A549 (cell line): ENCODE measurements at regions not wholly inside any gene's neighbourhood (a gene's known extent, or its start where the extent isn't known, plus 50 kb on each side); places are given as distances from the start of the nearest gene placed in this dataset.
"Not testable (repeated sequence)": the region's sequence is repeated elsewhere in the genome, so short reads cannot be mapped to it uniquely, and the experiment has no call there.

Source experiments
- ATAC-seq, 2 experiments: fragments of 200-7000 bp in 1 of 2; fragments of >200 bp in 1 of 2; cut with Nextera tagmentation in 1 of 2; cut with Tn5 transposase in 1 of 2; 3 replicates each; pipeline versions ENCODE4 v1.8.0 to v1.9.1; 2018 to 2020; ENCODE audit warnings: mild to moderate bottlenecking in 1 of 2, moderate library complexity in 1 of 2
- CTCF ChIA-PET: fragments of 300-600 bp; sonication (Branson Sonifier 250); formaldehyde crosslinking; extraction: SDS; loops from one replicate; lab custom pipeline; 2021; ENCODE audit warnings: antibody characterized with exemption, inconsistent platforms; lab: Yijun Ruan, JAX
- POLR2A ChIA-PET: fragments of 350-600 bp; formaldehyde crosslinking; extraction: SDS; loops from one replicate; lab custom pipeline; 2021; ENCODE audit warnings: antibody characterized with exemption, inconsistent platforms; lab: Yijun Ruan, JAX
- DNase-seq, 2 experiments: peaks; one replicate each; pipeline versions ENCODE4 v3.0.0 to v3.0.0-alpha.2; 2011 to 2016; ENCODE audit warnings: low read depth in 1 of 2, low spot score in 1 of 2
- FAIRE-seq: peaks from 2 replicates; lab custom pipeline; 2011; peaks lifted over from hg19 to GRCh38; lab: Jason Lieb, UNC
- H3K27ac ChIP-seq, 2 experiments: fragments of >200 bp; sonication (Bioruptor Twin); formaldehyde crosslinking; 3 replicates each; pipeline ENCODE4 v1.5.1; 2016 to 2017
- H3K4me1 ChIP-seq: fragments of >200 bp; sonication (Bioruptor Twin); formaldehyde crosslinking; 3 replicates; pipeline ENCODE4 v1.6.1; 2016
- H3K4me2 ChIP-seq: fragments of >200 bp; sonication (Bioruptor Twin); formaldehyde crosslinking; 3 replicates; pipeline ENCODE4 v1.6.1; 2016
- H3K4me3 ChIP-seq: fragments of >200 bp; sonication (Bioruptor Twin); formaldehyde crosslinking; 3 replicates; pipeline ENCODE4 v1.5.1; 2016
- H3K9me3 ChIP-seq: fragments of >200 bp; sonication (Bioruptor Twin); formaldehyde crosslinking; 3 replicates; pipeline ENCODE4 v1.6.1; 2016
- CBX2 ChIP-seq: fragments of 200-600 bp; sonication (generic); IDR thresholded peaks from 2 replicates; pipeline ENCODE4 v1.6.1; 2016; ENCODE audit warnings: low read depth, mild to moderate bottlenecking, borderline replicate concordance
- CTCF ChIP-seq: fragments of >200 bp; sonication (Bioruptor Twin); formaldehyde crosslinking; IDR thresholded peaks from 3 replicates; pipeline ENCODE4 v1.5.1; 2016
- E2F6 ChIP-seq: IDR thresholded peaks from 2 replicates; pipeline ENCODE4 v1.6.1; 2012; ENCODE audit warnings: low read depth, borderline replicate concordance
- EHMT2 ChIP-seq: fragments of 200-600 bp; sonication (generic); IDR thresholded peaks from 2 replicates; pipeline ENCODE4 v1.6.1; 2016; ENCODE audit warnings: antibody characterized with exemption, low read depth, mild to moderate bottlenecking, moderate library complexity
- FOSB ChIP-seq: fragments of 250-450 bp; sonication (Bioruptor Pico); IDR thresholded peaks from 2 replicates; pipeline ENCODE4 v1.5.0; 2020; ENCODE audit warnings: mild to moderate bottlenecking, moderate library complexity
- FOSL2 ChIP-seq, 2 experiments: fragments of 450-650 bp in 1 of 2; fragments of >200 bp in 1 of 2; sonication (Bioruptor Twin) in 1 of 2; formaldehyde crosslinking; IDR thresholded peaks; 2 replicates each; pipeline versions ENCODE4 v1.5.0 to v1.6.1; 2016 to 2020; ENCODE audit warnings: mild to moderate bottlenecking in 1 of 2, moderate library complexity in 1 of 2
- HOXA7 ChIP-seq: fragments of 250-450 bp; sonication (Bioruptor Pico); IDR thresholded peaks from 2 replicates; pipeline ENCODE4 v1.5.0; 2020; ENCODE audit warnings: mild to moderate bottlenecking, moderate library complexity
- JUN ChIP-seq, 2 experiments: fragments of >200 bp; sonication (Bioruptor Twin); formaldehyde crosslinking; IDR thresholded peaks; 2 replicates in 1 of 2; 3 replicates in 1 of 2; pipeline ENCODE4 v1.6.1; 2016 to 2017
- JUNB ChIP-seq: fragments of >200 bp; sonication (Bioruptor Twin); formaldehyde crosslinking; IDR thresholded peaks from 2 replicates; pipeline ENCODE4 v1.6.1; 2016
- KDM1A ChIP-seq: fragments of 200-600 bp; sonication (generic); IDR thresholded peaks from 2 replicates; pipeline ENCODE4 v1.6.1; 2016; ENCODE audit warnings: low read depth, mild to moderate bottlenecking
- KDM5A ChIP-seq: fragments of 200-600 bp; sonication (generic); IDR thresholded peaks from 2 replicates; pipeline ENCODE4 v1.6.1; 2016; ENCODE audit warnings: antibody characterized with exemption, mild to moderate bottlenecking
- MAFK ChIP-seq: fragments of 450-650 bp; IDR thresholded peaks from 2 replicates; pipeline ENCODE4 v1.6.1; 2014; ENCODE audit not compliant: partially characterized antibody
- MYC ChIP-seq: IDR thresholded peaks from 2 replicates; pipeline ENCODE4 v1.6.1; 2012; ENCODE audit warnings: mild to moderate bottlenecking, inconsistent platforms, low read length, improper control_type of control experiment, borderline replicate concordance
- NFE2L2 ChIP-seq: fragments of 150-350 bp; conservative IDR thresholded peaks from 2 replicates; pipeline ENCODE4 v1.6.1; 2014; ENCODE audit warnings: low read length
- RARB ChIP-seq: fragments of 250-450 bp; sonication (Bioruptor Pico); IDR thresholded peaks from 2 replicates; pipeline ENCODE4 v1.8.0; 2021; ENCODE audit warnings: mild to moderate bottlenecking, moderate library complexity
- TFCP2L1 ChIP-seq: fragments of 250-450 bp; sonication (Bioruptor Pico); IDR thresholded peaks from 2 replicates; pipeline ENCODE4 v1.5.0; 2021; ENCODE audit warnings: mild to moderate bottlenecking
- ZSCAN20 ChIP-seq: fragments of 250-450 bp; sonication (Bioruptor Pico); IDR thresholded peaks from 2 replicates; pipeline ENCODE4 v1.8.0; 2022; ENCODE audit warnings: mild to moderate bottlenecking, moderate library complexity
- WGBS: methylation state at CpG from one replicate; pipeline ENCODE4 v1.1.6; 2017; ENCODE audit errors: missing lambda C conversion rate; 5-methylcytosine and 5-hydroxymethylcytosine counted together

- Histone ChIP-seq H3K4me2 (no peak overlapping the region), H3K4me3 (no peak overlapping the region), H3K27ac (no peak overlapping the region), H3K4me1 (no peaks in the 10 kb centered on the region), H3K9me3 (no peaks in the 10 kb centered on the region)
- no peak for TF ChIP-seq JUNB
- TF ChIP-seq E2F6, result no peak
- TF ChIP-seq CTCF, result no peak
- WGBS, result 0% methylated on average over 2 of the region's 2 CpGs
- ChIA-PET POLR2A (no interaction called here), CTCF (no interaction called here)
- DNase-seq (no peak), FAIRE-seq (no peak), ATAC-seq (no peak)
These were observed 562.3 kb upstream of the C9orf72 start for GRCh38 chr9:28135549-28135948.

- DNase-seq, result no peak
- Histone ChIP-seq H3K27ac (no peak overlapping the region), H3K4me1 (no peaks in the 10 kb centered on the region), H3K4me2 (no peak overlapping the region), H3K4me3 (no peak overlapping the region), H3K9me3 (no peaks in the 10 kb centered on the region)
- TF ChIP-seq KDM1A (no peak), MYC (no peak), ZSCAN20 (no peak), FOSL2 (IDR thresholded peaks at IDR 0.05) (no peak), FOSL2 (CRISPR knock-in tag; IDR thresholded peaks at IDR 0.05) (no peak), TFCP2L1 (CRISPR knock-in tag) (no peak), MAFK (no peak), JUN (IDR thresholded peaks at IDR 0.05) (no peak), FOSB (CRISPR knock-in tag) (no peak), EHMT2 (no peak), CTCF (no peak), NFE2L2 (no peak), KDM5A (no peak), JUNB (no peak), CBX2 (no peak), HOXA7 (no peak), RARB (CRISPR knock-in tag) (no peak)
- POLR2A ChIA-PET, result no interaction called here
- ATAC-seq, result no peak
- CTCF ChIA-PET, result no interaction called here
- WGBS, result 0% methylated on average over 2 of the region's 2 CpGs
- no peak for FAIRE-seq
These were observed 562.8 kb upstream of the C9orf72 start for GRCh38 chr9:28136113-28136512.

GRCh38 chr9:28147430-28147829 is 574.1 kb upstream of the C9orf72 start:
- CTCF ChIA-PET, FAIRE-seq: not testable (repeated sequence)
- 25% methylated on average over 8 of the region's 15 CpGs for WGBS

GRCh38 chr9:28147923-28148597 is 574.8 kb upstream of the C9orf72 start:
- H3K9me3 ChIP-seq, FAIRE-seq, POLR2A ChIA-PET, H3K27ac ChIP-seq, H3K4me3 ChIP-seq, DNase-seq, H3K4me2 ChIP-seq, ATAC-seq, H3K4me1 ChIP-seq, CTCF ChIA-PET: not testable (repeated sequence)
- WGBS, result 41% methylated on average over 13 of the region's 18 CpGs

More at GRCh38 chr9:28147430-28147829, 574.1 kb upstream of the C9orf72 start:
- H3K27ac ChIP-seq, H3K4me2 ChIP-seq, POLR2A ChIA-PET, H3K9me3 ChIP-seq, DNase-seq, ATAC-seq, H3K4me3 ChIP-seq, H3K4me1 ChIP-seq: not testable (repeated sequence)

GRCh38 chr9:28149361-28150050 is 576.2 kb upstream of the C9orf72 start:
- H3K4me2 ChIP-seq, DNase-seq, H3K9me3 ChIP-seq, H3K4me1 ChIP-seq, H3K4me3 ChIP-seq, H3K27ac ChIP-seq, FAIRE-seq, ATAC-seq, CTCF ChIA-PET, POLR2A ChIA-PET: not testable (repeated sequence)
- no CpG with 5 or more reads among the region's 36 CpGs for WGBS
